HepG2 (cell line): ENCODE measurements at regions not wholly inside any gene's neighbourhood (a gene's known extent, or its start where the extent isn't known, plus 50 kb on each side); places are given as distances from the start of the nearest gene placed in this dataset.

ENCODE experiments used
- BCL6 ChIP-seq: IDR thresholded peaks from 2 replicates; pipeline ENCODE4 v1.6.1; 2016; ENCODE audit warnings: missing genetic modification reagents, missing compliant biosample characterization
- SMARCC2 ChIP-seq: fragments of 450-650 bp; IDR thresholded peaks from 2 replicates; pipeline ENCODE4 v1.6.1; 2017; ENCODE audit warnings: antibody characterized with exemption, mild to moderate bottlenecking
- ZNF558 ChIP-seq: sonication (generic); formaldehyde crosslinking; IDR thresholded peaks from 2 replicates; pipeline ENCODE4 v1.9.0; 2022; ENCODE audit warnings: mild to moderate bottlenecking, missing genetic modification reagents, borderline replicate concordance
- TF ChIP-seq, protein P1 (sequence below), 2 experiments: fragments of 450-650 bp in 1 of 2; sonication (generic) in 1 of 2; formaldehyde crosslinking in 1 of 2; IDR thresholded peaks; 2 replicates each; pipeline versions ENCODE4 v1.6.1 to v1.8.0; 2016 to 2022; ENCODE audit warnings: antibody characterized with exemption in 1 of 2, mild to moderate bottlenecking in 1 of 2, missing genetic modification reagents in 1 of 2

DNA sequence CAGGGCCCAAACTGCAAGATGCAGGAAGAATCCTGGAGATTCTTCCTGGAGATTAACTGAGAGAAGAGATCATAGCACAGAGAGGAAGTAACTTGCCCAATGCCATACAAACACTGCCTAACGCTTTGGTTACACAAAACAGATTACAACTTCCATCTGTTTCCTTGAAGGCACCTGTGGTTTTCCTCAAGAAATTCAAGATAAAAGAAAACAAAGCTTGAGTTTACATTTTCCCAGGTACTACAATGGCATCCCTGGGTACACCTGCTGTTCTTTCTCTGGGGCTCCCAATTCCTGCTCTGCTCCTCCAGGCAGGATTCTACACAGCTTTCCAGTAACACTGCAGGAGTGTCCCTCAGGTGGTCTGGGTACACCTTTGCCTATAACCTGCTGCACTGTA, 781.9 kb upstream of the ID2 start:
- no peak for TF ChIP-seq BCL6 (CRISPR knock-in tag)
- TF ChIP-seq SMARCC2: no peak
- no peak for TF ChIP-seq ZNF558 (CRISPR knock-in tag)
- TF ChIP-seq, protein P1, sequence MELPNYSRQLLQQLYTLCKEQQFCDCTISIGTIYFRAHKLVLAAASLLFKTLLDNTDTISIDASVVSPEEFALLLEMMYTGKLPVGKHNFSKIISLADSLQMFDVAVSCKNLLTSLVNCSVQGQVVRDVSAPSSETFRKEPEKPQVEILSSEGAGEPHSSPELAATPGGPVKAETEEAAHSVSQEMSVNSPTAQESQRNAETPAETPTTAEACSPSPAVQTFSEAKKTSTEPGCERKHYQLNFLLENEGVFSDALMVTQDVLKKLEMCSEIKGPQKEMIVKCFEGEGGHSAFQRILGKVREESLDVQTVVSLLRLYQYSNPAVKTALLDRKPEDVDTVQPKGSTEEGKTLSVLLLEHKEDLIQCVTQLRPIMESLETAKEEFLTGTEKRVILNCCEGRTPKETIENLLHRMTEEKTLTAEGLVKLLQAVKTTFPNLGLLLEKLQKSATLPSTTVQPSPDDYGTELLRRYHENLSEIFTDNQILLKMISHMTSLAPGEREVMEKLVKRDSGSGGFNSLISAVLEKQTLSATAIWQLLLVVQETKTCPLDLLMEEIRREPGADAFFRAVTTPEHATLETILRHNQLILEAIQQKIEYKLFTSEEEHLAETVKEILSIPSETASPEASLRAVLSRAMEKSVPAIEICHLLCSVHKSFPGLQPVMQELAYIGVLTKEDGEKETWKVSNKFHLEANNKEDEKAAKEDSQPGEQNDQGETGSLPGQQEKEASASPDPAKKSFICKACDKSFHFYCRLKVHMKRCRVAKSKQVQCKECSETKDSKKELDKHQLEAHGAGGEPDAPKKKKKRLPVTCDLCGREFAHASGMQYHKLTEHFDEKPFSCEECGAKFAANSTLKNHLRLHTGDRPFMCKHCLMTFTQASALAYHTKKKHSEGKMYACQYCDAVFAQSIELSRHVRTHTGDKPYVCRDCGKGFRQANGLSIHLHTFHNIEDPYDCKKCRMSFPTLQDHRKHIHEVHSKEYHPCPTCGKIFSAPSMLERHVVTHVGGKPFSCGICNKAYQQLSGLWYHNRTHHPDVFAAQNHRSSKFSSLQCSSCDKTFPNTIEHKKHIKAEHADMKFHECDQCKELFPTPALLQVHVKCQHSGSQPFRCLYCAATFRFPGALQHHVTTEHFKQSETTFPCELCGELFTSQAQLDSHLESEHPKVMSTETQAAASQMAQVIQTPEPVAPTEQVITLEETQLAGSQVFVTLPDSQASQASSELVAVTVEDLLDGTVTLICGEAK (IDR thresholded peaks at IDR 0.05): no peak
- TF ChIP-seq, protein P1 (CRISPR knock-in tag; IDR thresholded peaks at IDR 0.05): no peak
